ENCODE measurements at regions not wholly inside any gene's neighbourhood (a gene's known extent, or its start where the extent isn't known, plus 50 kb on each side); places are given as distances from the start of the nearest gene placed in this dataset.
A peak's percentile ranks its signal among the peaks of the same experiment; 100 is the strongest.

- TF ChIP-seq CTCF (IDR thresholded peaks at IDR 0.05): no peak
- TF ChIP-seq ZFX (IDR thresholded peaks at IDR 0.05; ENCODE audit: borderline replicate concordance): no peak
- H3K27ac ChIP-seq: no peak overlapping the region
These were observed 329.0 kb upstream of the MPDZ start for GRCh38 chr9:13608451-13608850.

GRCh38 chr9:13607481-13608441 lies 328.3 kb upstream of the MPDZ start:
- TF ChIP-seq ZFX (IDR thresholded peaks at IDR 0.05; ENCODE audit: borderline replicate concordance) (no peak), CTCF (IDR thresholded peaks at IDR 0.05) (no peak)
- H3K27ac ChIP-seq: peak overlapping the region; percentile 3; the same call in 1 of the 2 replicates

- H3K27ac ChIP-seq: no peak overlapping the region
- TF ChIP-seq CTCF (IDR thresholded peaks at IDR 0.05) (no peak), ZFX (IDR thresholded peaks at IDR 0.05; ENCODE audit: borderline replicate concordance) (no peak)
These were observed 327.1 kb upstream of the MPDZ start for GRCh38 chr9:13606586-13606985.

- TF ChIP-seq ZFX (IDR thresholded peaks at IDR 0.05; ENCODE audit: borderline replicate concordance): no peak
- TF ChIP-seq CTCF (IDR thresholded peaks at IDR 0.05): no peak
- H3K27ac ChIP-seq: no peak overlapping the region
These were observed 324.4 kb upstream of the MPDZ start for GRCh38 chr9:13603921-13604320.

GRCh38 chr9:13598738-13599137 lies 319.2 kb upstream of the MPDZ start:
- H3K27ac ChIP-seq: no peak overlapping the region
- no peak for TF ChIP-seq CTCF (IDR thresholded peaks at IDR 0.05)
- TF ChIP-seq ZFX (IDR thresholded peaks at IDR 0.05; ENCODE audit: borderline replicate concordance): no peak

GRCh38 chr9:13597427-13597826 lies 317.9 kb upstream of the MPDZ start:
- no peak for TF ChIP-seq ZFX (IDR thresholded peaks at IDR 0.05; ENCODE audit: borderline replicate concordance)
- H3K27ac ChIP-seq: no peak overlapping the region

- no peak overlapping the region for H3K27ac ChIP-seq
- TF ChIP-seq CTCF (IDR thresholded peaks at IDR 0.05): no peak
- no peak for TF ChIP-seq ZFX (IDR thresholded peaks at IDR 0.05; ENCODE audit: borderline replicate concordance)
These were observed 317.5 kb upstream of the MPDZ start for GRCh38 chr9:13597004-13597403.
